ENCODE measurements at regions not wholly inside any gene's neighbourhood (a gene's known extent, or its start where the extent isn't known, plus 50 kb on each side); places are given as distances from the start of the nearest gene placed in this dataset.
"Not testable (repeated sequence)": the region's sequence is repeated elsewhere in the genome, so short reads cannot be mapped to it uniquely, and the experiment has no call there.

GRCh38 chr11:86861810-86862209 lies 61.5 kb downstream of the PRSS23 start:
- no peak for FAIRE-seq

GRCh38 chr11:86863476-86863875 lies 63.1 kb downstream of the PRSS23 start:
- no peak for FAIRE-seq

GRCh38 chr11:86865436-86865835 lies 65.1 kb downstream of the PRSS23 start:
- no peak for FAIRE-seq

DNA sequence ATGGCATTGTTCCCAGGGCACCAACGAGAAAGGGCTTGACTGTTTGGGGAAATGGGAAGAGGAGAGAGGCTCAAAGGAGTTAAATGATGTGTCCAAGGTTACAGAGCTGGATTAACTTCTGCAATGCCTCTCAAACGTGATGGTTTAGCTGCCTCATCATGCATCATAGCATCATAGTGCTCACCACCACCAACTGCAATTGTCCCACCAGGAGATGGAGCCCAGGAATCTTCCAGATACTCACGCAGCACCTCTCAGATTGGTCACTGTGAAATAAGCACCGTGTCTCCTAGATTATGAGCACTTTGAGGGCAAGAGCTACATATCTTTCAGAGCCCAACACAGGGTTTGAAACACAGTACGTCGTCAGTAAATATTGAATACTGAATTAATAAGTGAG lies 69.2 kb downstream of the PRSS23 start:
- no peak for FAIRE-seq

- peak; percentile 73 for FAIRE-seq
These were observed 69.7 kb downstream of the PRSS23 start for GRCh38 chr11:86869966-86870570.

DNA sequence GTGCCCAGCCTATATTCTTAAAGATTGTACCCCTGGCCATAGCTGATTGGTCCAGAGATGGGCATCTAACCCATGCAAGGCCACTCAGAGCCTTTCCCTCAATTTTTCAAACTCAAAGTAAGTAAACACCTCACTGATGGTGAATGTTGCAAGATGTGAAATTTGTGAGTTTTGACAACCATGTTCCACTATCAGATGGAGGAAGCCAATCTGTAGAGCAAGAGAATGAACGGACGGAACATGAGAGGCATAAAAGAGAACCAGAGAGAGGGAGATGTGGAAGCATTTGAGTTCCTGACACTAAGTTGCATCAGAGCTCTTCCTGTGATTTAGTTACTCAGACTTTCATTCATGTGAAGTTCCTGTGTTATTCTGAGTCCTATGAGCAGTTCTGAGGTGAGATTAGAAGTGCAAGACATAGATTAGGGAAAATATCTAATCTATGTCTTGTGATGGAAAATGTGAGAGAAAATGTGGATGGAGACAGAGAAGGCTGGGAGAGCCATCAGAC lies 73.3 kb downstream of the PRSS23 start:
- no peak for FAIRE-seq

- FAIRE-seq: no peak
These were observed 74.1 kb downstream of the PRSS23 start for GRCh38 chr11:86874304-86875056.

GRCh38 chr11:86876716-86877234 lies 76.4 kb downstream of the PRSS23 start:
- FAIRE-seq: no peak

DNA sequence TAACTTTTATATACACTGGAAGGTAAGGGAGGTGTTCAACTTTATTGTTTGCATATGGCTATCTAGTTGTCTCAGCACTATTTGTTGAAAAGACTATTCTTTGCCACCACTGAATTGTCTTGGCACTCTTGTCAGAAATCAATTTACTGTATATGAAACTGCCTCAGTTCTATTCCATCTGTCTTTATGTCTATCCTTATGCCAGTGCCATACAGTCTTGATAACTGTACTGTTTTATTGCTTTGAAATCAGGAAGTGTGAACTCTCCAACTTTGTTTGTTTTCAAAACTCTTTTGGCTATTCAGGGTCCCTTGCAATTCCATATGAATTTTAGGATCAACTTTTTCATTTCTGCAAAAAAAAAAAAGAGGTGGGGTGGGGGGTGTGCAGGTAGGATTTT lies 77.2 kb downstream of the PRSS23 start:
- FAIRE-seq: no peak

DNA sequence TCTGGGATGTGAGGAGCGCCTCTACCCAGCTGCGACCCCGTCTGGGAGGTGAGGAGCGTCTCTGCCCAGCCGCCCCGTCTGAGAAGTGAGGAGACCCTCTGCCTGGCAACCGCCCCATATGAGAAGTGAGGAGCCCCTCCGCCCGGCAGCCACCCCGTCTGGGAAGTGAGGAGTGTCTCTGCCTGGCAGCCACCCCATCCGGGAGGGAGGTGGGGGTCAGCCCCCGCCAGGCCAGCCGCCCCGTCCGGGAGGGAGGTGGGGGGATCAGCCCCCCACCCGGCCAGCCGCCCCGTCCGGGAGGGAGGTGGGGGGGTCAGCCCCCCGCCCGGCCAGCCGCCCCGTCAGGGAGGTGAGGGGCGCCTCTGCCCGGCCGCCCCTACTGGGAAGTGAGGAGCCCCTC lies 76.0 kb downstream of the FZD4 start:
- not testable (repeated sequence) for FAIRE-seq

GRCh38 chr11:86885311-86885710 lies 69.9 kb downstream of the FZD4 start:
- no peak for FAIRE-seq

DNA sequence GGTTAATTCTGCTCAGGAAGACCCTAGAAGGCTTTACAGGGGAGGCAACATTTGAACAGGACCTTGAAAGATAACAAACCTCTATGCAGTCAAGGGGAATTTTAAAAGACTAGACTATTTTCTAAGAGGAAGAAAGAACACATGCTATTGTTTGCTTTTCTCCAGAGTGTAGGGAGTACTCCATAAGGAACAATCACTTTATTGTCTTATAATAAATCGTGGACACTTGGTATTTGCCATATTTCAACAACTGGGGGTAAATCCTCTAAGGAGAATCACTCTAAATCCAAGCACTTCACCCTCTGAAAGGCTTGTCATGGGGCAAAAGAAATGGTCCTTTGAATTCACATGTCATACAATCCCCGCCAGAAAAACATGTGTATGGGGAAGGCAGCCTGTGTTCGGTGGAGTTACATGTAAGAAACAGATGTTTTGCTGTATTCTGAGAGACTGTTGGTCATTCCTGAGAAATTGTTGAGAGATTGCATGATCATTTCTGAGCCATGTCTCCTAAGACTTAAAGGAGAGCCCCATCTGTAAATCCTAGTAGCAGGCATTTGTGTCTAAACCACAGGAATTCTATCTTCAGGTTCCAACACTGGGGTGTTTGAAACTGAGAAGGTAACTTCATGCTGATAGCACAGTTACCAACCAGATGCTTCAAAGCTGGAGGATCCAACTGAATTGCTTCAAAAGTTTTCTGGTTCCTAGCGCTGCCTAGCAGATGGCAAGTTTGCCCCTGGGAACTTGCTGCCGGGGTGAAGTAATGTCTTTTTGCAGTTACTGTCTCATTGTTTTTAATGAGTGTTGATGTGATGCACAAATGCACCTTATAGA lies 66.8 kb downstream of the FZD4 start:
- peak; percentile 12 for FAIRE-seq

- no peak for FAIRE-seq
These were observed 66.2 kb downstream of the FZD4 start for GRCh38 chr11:86889001-86889341.

GRCh38 chr11:86891036-86891435 lies 64.2 kb downstream of the FZD4 start:
- FAIRE-seq: no peak

- FAIRE-seq: no peak
These were observed 62.0 kb downstream of the FZD4 start for GRCh38 chr11:86893235-86893634.
